ENCODE measurements at regions not wholly inside any gene's neighbourhood (a gene's known extent, or its start where the extent isn't known, plus 50 kb on each side); places are given as distances from the start of the nearest gene placed in this dataset.
A peak's percentile ranks its signal among the peaks of the same experiment; 100 is the strongest.

DNA sequence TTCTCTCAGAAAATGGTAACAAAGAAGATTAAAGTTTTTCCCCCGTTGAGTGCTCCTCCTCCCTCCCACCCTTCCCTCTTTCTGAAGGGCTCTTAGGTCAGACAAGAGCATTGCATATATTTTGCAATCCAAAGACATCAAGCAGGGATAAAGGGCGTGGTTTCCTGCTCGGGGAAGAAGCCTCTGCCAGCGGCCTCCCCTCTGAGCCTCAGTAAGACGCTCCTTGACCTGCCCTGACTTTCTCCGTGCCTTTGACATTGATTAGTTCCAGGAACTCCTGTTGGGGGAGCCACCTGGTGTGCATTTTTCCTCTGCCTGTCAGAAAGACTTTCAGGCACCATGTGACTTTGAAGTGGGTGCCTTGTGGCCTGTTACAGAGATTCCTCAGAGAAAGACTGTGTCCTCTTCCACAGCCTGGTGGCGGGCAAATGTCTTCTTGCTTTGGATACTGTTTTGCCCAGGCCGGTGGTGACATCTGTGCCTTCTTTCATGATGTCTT is 87.2 kb upstream of the TBL1XR1 start (continued):
- no peak for TF ChIP-seq ZNF558 (CRISPR knock-in tag; IDR thresholded peaks at IDR 0.05; ENCODE audit: borderline replicate concordance)
- TF ChIP-seq ZKSCAN5 (CRISPR knock-in tag; IDR thresholded peaks at IDR 0.05): no peak
- TF ChIP-seq, protein P1, sequence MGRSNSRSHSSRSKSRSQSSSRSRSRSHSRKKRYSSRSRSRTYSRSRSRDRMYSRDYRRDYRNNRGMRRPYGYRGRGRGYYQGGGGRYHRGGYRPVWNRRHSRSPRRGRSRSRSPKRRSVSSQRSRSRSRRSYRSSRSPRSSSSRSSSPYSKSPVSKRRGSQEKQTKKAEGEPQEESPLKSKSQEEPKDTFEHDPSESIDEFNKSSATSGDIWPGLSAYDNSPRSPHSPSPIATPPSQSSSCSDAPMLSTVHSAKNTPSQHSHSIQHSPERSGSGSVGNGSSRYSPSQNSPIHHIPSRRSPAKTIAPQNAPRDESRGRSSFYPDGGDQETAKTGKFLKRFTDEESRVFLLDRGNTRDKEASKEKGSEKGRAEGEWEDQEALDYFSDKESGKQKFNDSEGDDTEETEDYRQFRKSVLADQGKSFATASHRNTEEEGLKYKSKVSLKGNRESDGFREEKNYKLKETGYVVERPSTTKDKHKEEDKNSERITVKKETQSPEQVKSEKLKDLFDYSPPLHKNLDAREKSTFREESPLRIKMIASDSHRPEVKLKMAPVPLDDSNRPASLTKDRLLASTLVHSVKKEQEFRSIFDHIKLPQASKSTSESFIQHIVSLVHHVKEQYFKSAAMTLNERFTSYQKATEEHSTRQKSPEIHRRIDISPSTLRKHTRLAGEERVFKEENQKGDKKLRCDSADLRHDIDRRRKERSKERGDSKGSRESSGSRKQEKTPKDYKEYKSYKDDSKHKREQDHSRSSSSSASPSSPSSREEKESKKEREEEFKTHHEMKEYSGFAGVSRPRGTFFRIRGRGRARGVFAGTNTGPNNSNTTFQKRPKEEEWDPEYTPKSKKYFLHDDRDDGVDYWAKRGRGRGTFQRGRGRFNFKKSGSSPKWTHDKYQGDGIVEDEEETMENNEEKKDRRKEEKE (IDR thresholded peaks at IDR 0.05): no peak
- TF ChIP-seq, protein P2, sequence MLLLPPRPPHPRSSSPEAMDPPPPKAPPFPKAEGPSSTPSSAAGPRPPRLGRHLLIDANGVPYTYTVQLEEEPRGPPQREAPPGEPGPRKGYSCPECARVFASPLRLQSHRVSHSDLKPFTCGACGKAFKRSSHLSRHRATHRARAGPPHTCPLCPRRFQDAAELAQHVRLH (CRISPR knock-in tag; IDR thresholded peaks at IDR 0.05; ENCODE audit: borderline replicate concordance, low read depth): no peak
- no peak for TF ChIP-seq ZNF841 (CRISPR knock-in tag; IDR thresholded peaks at IDR 0.05; ENCODE audit: borderline replicate concordance)
- TF ChIP-seq, protein P3, sequence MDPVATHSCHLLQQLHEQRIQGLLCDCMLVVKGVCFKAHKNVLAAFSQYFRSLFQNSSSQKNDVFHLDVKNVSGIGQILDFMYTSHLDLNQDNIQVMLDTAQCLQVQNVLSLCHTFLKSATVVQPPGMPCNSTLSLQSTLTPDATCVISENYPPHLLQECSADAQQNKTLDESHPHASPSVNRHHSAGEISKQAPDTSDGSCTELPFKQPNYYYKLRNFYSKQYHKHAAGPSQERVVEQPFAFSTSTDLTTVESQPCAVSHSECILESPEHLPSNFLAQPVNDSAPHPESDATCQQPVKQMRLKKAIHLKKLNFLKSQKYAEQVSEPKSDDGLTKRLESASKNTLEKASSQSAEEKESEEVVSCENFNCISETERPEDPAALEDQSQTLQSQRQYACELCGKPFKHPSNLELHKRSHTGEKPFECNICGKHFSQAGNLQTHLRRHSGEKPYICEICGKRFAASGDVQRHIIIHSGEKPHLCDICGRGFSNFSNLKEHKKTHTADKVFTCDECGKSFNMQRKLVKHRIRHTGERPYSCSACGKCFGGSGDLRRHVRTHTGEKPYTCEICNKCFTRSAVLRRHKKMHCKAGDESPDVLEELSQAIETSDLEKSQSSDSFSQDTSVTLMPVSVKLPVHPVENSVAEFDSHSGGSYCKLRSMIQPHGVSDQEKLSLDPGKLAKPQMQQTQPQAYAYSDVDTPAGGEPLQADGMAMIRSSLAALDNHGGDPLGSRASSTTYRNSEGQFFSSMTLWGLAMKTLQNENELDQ (CRISPR knock-in tag; IDR thresholded peaks at IDR 0.05; ENCODE audit: borderline replicate concordance): no peak
- peak; percentile 26; the same call in 1 of the 2 replicates for TF ChIP-seq HNF4A (CRISPR knock-in tag; IDR thresholded peaks at IDR 0.05)
- TF ChIP-seq, protein P4, sequence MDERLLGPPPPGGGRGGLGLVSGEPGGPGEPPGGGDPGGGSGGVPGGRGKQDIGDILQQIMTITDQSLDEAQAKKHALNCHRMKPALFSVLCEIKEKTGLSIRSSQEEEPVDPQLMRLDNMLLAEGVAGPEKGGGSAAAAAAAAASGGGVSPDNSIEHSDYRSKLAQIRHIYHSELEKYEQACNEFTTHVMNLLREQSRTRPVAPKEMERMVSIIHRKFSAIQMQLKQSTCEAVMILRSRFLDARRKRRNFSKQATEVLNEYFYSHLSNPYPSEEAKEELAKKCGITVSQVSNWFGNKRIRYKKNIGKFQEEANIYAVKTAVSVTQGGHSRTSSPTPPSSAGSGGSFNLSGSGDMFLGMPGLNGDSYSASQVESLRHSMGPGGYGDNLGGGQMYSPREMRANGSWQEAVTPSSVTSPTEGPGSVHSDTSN (CRISPR knock-in tag; IDR thresholded peaks at IDR 0.05): 0 out of 2 replicates have a peak, but pooled peaks have one; percentile 12
- TF ChIP-seq KDM3A (CRISPR knock-in tag; IDR thresholded peaks at IDR 0.05; ENCODE audit: low read depth): no peak
- TF ChIP-seq, protein P5, sequence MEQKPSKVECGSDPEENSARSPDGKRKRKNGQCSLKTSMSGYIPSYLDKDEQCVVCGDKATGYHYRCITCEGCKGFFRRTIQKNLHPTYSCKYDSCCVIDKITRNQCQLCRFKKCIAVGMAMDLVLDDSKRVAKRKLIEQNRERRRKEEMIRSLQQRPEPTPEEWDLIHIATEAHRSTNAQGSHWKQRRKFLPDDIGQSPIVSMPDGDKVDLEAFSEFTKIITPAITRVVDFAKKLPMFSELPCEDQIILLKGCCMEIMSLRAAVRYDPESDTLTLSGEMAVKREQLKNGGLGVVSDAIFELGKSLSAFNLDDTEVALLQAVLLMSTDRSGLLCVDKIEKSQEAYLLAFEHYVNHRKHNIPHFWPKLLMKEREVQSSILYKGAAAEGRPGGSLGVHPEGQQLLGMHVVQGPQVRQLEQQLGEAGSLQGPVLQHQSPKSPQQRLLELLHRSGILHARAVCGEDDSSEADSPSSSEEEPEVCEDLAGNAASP (CRISPR knock-in tag; IDR thresholded peaks at IDR 0.05; ENCODE audit: borderline replicate concordance): peak; percentile 43; the same call in 1 of the 2 replicates
- TF ChIP-seq TGIF2 (CRISPR knock-in tag; IDR thresholded peaks at IDR 0.05): 0 out of 2 replicates have a peak, but pooled peaks have one; percentile 42
- TF ChIP-seq, protein P6, sequence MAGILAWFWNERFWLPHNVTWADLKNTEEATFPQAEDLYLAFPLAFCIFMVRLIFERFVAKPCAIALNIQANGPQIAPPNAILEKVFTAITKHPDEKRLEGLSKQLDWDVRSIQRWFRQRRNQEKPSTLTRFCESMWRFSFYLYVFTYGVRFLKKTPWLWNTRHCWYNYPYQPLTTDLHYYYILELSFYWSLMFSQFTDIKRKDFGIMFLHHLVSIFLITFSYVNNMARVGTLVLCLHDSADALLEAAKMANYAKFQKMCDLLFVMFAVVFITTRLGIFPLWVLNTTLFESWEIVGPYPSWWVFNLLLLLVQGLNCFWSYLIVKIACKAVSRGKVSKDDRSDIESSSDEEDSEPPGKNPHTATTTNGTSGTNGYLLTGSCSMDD (CRISPR knock-in tag; IDR thresholded peaks at IDR 0.05): no peak
- TF ChIP-seq, protein P7, sequence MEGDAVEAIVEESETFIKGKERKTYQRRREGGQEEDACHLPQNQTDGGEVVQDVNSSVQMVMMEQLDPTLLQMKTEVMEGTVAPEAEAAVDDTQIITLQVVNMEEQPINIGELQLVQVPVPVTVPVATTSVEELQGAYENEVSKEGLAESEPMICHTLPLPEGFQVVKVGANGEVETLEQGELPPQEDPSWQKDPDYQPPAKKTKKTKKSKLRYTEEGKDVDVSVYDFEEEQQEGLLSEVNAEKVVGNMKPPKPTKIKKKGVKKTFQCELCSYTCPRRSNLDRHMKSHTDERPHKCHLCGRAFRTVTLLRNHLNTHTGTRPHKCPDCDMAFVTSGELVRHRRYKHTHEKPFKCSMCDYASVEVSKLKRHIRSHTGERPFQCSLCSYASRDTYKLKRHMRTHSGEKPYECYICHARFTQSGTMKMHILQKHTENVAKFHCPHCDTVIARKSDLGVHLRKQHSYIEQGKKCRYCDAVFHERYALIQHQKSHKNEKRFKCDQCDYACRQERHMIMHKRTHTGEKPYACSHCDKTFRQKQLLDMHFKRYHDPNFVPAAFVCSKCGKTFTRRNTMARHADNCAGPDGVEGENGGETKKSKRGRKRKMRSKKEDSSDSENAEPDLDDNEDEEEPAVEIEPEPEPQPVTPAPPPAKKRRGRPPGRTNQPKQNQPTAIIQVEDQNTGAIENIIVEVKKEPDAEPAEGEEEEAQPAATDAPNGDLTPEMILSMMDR (CRISPR knock-in tag; IDR thresholded peaks at IDR 0.05): peak; percentile 46
- TF ChIP-seq, protein P8, sequence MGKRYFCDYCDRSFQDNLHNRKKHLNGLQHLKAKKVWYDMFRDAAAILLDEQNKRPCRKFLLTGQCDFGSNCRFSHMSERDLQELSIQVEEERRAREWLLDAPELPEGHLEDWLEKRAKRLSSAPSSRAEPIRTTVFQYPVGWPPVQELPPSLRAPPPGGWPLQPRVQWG (CRISPR knock-in tag; IDR thresholded peaks at IDR 0.05; ENCODE audit: borderline replicate concordance, low read depth): no peak
- no peak for TF ChIP-seq RAD51 (IDR thresholded peaks at IDR 0.05; ENCODE audit: borderline replicate concordance)
- TF ChIP-seq FOSL2 (CRISPR knock-in tag; IDR thresholded peaks at IDR 0.05): 0 out of 2 replicates have a peak, but pooled peaks have one; percentile 17
- no peak for TF ChIP-seq JUND (CRISPR knock-in tag; IDR thresholded peaks at IDR 0.05)
- TF ChIP-seq, protein P9, sequence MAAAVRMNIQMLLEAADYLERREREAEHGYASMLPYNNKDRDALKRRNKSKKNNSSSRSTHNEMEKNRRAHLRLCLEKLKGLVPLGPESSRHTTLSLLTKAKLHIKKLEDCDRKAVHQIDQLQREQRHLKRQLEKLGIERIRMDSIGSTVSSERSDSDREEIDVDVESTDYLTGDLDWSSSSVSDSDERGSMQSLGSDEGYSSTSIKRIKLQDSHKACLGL (CRISPR knock-in tag; IDR thresholded peaks at IDR 0.05): no peak
